Glomerular endothelial cell (primary cell): ENCODE measurements at regions not wholly inside any gene's neighbourhood (a gene's known extent, or its start where the extent isn't known, plus 50 kb on each side); places are given as distances from the start of the nearest gene placed in this dataset.

ENCODE experiments used
- DNase-seq: peaks from one replicate; pipeline ENCODE4 v3.0.0-alpha.2; 2011; ENCODE audit warnings: low read depth, low spot score; ENCODE audit errors: extremely low read depth

DNA sequence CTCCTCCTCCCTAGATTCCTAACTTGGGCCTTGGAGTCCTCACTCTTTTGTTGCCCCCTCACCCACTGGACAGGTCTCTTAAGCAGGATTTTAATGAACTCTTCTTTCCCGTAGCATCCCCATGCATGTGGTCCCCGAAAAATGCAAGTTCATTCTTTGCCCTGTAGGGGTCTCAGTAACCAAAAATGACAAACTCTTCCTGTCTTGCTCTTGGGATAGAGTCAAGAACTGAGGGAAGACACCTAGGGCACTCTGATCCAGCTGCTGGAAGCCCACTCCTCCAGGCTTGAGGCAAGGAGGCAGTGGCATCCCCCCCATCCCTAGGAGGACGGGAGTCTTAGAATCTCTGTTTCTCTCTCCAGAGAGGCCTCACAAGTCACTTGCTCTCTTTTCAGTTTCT lies 987.0 kb downstream of the DIAPH3 start:
- DNase-seq: no peak

DNA sequence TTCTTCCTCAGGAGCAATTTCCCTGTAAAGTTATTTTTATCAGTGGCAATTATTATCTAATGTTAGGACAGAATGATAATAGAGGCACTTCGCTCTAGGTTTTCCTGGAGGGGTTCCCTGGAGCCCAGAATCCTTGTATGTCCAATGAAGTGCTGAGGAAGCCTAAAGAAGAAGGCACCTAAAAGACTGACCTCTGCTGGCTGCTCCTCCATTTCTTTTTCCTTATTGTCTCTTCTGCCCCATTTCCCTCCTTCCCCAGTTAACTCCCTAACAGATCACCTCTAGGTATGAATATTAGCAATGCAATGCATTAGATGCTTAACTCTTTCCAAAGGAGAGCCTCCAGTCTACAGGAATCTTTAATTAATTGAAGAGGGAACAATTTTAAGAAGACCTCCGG lies 985.4 kb downstream of the DIAPH3 start:
- DNase-seq: no peak

DNA sequence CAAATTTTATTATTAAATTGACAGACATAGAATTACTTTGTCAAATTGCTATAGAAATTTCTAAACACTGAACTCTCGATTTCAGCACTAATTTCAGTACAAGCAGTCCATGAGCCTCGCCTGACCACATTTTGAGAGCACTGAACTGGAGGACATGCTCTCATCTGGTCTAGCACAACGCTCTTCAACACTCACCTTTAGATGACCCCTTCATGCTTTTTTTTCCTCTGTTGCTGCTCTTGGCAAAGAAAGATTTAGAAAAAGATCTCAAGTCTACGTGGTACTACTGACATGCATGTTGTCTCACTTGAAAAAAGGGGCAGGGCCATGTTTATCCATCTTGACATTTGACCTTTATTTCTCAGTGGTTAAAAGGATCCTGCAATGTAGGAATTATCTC lies 981.5 kb downstream of the DIAPH3 start:
- no peak for DNase-seq

DNA sequence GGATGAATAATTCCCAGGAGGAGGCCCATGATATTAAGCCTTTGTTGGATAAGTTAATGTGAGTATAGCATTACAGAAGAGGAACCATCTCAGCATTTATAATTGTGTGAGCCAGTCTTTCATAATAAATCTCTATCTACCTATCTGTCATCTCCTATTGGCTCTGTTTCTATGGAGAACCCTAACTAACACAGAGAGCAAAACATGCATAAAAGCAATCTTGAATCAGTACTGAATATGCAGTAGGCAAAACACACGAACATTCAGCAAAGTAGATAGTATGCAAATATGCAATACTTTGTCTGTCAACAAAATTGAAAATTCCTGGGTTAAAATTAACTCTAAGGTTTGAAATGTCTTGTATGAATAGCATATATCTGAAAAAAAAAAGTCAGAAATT lies 966.3 kb downstream of the DIAPH3 start:
- DNase-seq: no peak

DNA sequence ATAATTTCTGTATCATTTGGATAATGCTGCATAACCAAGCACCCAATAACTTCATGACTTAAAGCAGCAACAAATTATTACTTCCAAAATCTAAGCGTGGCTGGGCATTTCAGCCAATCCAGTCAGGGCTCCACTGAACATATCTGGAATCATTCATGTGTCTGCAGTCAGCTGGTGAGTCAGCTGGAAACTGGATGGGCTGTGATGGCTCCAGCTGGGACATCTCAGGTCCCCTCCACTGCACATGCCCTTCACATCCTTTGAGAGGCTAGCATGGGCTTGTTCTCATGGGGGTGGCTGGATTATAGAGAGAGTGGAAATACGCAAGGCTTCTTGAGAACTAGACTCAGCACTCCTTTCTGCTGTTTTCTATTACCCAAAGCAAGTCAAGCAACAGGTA lies 961.9 kb downstream of the DIAPH3 start:
- DNase-seq: no peak

DNA sequence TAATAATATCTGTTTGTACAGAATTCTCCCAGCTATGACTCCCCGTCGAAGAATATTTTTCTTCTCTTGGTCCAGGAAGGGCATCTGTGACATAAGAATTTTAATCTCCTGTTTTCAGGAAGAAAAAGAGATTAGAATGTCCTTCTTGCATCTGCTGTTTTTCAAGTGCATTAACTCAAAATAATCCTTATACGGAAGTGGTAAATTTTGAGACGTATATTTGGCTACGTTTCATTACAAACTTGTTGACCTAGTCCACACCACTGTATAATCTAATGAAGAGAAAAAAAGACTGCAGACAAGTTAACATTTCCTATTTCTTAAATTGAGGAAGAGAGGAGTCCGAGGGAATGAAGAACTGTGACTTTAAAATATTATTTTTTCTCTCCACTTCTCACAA lies 959.9 kb downstream of the DIAPH3 start:
- DNase-seq: no peak

DNA sequence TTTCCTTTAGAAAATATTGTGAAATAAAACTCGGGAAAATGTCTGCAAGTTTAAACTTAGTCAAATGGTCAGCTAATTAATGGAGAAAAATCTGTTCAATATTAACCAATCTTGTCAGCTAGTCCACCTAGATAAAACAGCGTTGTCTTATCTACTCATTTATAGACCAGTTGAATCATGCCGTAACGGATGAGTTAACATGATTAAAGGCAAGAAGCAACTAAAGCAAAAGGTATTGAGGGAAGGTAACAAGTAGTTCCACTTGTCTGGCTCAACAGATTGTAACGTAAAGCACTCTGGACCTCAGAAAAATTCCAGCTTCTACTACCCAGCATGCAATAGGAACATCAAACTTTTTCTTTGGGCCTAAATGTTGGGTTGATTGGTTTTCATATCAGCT lies 958.2 kb downstream of the DIAPH3 start:
- no peak for DNase-seq

DNA sequence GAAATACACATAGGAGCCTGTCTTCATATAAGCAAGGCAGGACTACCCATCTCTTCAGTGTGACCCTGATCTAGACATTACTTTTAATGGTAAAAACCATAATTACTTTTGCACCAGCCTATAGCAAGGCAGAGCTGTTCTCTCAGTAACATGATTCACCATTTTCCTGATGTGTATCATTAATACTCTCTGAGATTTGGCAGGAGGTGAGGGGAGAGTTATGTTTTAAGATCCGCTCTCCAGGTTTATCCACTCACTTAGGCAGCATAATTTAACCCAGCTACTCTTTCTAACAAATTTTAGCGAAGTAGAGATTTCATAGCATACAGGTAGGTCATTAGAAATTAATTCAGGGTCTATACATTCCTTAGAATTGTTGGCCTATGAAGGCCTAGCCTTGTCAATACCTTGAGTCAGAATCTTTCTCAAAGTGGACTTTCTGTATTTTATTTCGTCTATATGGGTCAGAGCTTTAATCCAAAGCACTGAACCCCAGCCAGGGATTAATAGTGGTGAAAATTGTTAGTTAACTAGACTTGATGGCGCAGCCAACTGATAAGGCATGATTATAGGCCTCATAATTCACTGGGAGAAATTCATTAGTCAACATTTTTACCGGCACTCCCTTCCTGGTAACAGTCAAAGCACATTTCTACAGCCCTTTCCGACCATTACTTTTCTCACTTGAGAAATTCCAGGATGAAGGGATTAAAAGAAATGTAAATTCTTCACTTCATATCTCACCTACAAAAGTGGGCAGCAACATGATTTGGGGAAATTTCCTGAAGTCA lies 955.1 kb downstream of the DIAPH3 start:
- no peak for DNase-seq

DNA sequence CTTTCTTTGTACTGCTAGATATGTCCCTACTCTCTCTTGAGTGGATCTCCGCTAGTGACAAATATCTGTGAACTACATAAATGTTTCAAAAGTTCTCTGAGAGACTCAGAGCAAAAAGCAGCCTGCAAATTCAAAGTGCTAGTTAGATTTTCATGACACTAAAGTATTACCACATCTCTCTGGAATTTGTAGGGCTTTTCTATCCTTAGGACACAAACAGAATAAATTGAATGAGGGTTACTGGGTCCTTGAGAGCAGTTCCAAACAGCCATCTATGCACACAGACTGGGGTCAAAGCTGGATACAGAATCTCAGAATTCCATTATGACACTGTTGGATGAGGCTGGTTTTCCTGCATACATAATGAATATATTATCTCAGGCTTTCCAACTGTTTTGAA lies 953.2 kb downstream of the DIAPH3 start:
- no peak for DNase-seq

DNA sequence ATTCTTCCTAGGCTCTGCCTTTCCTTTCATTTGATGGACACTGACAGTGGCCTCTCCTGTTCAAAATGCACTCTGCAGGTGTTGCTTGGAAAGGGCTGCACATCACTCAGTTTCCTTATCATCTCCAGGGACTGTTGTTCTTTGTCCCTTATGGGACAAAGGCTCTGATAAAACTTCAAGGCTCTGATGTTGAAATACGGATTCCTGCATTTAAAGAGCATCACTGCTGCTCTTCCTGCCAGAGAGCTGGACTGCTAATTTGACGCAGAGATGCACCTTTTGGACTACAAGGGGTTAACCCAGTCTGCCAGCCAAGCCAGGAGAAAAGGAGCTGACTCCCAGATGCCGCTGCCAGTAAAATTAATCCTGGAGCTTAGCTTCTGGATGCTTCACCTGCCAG lies 952.1 kb downstream of the DIAPH3 start:
- DNase-seq: no peak

DNA sequence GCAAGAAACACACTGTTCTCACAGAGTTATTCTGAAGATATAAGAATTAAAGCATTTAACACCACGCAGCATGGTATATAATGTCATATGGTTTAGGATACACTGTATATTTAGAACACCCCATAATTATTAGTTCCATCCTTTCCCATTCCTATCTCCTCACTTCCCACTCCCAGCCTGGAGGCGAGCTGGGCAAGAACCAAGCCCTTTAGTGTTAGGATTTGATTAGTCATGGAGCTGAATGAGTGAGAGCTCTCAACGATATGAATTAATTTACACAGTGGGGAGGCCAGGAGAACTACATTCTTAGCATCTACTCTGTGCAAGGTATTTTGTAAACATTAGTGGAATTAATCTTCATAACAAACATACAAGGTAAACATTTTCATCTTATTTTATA lies 934.3 kb downstream of the DIAPH3 start:
- DNase-seq: no peak

DNA sequence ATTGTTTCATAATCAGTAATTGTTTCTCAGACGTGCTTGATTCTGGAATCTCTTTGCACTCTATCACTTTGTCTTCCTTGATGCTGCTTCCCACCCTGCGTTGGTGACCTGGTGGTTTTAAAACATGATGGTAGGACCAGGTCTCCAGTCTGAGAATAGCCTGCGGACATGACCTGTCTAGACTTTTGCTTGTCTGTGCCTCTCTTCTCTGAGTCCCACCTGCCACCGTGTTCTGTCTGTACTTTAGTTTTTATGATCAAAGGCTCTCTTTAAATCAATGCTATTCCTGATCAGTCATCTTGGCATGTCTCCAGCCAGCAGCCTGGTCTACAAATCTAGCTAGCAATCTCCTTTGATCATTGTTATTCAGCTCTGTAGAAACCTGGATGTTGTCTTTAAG lies 933.9 kb downstream of the DIAPH3 start:
- DNase-seq: no peak

DNA sequence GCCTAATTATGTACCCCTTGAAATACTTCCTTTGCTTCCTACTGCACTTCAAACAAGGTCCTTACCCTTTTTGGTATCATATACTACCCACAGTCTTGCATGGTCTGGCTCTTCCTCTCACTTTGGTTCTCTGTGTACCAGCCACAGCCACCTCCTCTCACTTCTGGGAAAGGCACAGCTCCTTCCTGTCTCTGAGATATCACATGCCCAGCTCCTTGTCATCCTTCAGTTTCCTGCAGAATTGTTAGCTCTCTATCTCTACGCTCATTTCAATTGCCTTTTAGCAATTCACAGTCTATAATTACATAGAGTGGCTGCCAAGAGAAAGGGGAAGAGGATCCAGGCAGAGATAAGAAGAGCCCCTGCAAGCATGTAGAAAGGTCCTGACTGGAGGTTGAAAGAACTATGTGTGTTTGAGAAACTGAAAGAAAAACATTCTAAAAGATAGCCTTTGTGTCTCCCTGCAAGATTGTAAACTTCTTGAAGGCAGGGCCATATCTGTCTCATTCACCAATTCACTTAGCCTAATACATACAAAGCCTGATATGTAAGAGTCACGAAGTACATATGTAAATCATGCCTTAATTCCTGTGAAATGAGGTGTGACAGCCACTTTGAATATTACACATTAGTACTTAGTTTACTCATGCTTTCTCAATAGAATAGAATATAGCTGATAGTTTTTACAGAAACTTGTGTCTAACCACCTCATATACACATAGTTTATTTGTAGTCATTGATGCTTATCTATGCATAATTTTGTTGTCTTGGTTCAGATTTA lies 933.1 kb downstream of the DIAPH3 start:
- DNase-seq: no peak

DNA sequence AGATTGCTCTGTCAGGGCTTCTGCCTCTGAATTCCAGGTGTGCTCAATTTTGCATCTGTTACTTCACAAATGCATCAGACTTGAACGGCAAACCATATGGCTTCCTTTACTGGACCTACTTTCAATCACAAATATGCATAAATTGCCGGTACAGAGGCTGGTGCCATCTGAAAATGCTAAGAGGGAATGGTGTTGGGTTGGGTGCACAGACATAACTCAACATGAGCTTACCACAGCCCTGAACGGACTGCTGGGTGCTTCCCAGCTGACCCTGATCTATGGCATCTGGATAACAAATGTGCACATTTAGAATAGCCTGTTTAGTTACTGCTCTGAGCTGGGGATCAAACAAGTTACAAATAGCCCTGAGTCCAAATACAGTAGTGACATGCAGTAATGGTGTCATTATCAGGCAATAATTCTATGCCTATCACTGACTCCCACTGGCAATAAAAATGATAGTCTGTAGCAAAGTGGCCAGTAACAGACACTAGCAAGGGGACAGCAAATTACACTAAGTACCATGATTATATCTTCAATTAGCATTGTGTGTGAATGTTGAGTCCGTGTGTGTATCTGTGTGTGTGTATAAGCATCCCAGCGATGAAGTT lies 927.3 kb downstream of the DIAPH3 start:
- no peak for DNase-seq

DNA sequence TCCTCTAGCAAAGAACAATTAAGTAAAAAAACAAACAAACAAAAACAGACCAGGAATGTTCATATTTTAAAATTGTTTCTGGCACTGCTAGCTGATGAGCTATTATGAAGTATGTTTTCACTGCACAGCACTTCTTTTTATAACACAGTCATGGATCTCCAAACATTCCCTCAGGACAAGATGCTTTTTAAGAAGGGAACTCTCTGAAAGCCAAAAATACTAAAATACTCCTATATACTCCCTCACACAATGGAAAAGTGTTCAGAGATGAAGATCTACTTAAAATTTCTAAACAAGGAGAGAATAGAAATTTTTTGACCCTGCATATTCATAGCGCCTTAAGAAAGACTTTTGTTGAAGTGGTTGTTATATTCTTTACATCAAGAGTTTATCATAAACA lies 926.8 kb downstream of the DIAPH3 start:
- no peak for DNase-seq

DNA sequence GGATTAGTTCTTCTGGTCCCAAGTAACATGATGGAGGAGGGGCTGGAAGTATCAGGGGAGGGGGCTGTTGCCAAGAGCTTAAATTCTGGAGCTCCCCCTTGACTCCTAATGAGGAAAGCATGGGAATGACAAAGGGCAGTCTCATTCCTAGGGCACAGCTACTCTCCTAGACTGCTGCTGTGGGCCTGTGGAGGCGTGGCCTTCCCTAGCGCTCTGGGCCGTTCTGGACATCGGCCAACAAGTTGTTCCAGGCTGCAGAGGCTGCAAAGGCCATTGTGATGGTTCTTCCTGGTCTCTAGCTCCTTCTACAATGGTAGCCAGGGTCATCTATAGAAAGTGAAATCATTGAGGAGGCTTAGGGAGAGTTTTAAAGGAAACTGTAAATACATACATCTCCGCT lies 916.6 kb downstream of the DIAPH3 start:
- DNase-seq: no peak

DNA sequence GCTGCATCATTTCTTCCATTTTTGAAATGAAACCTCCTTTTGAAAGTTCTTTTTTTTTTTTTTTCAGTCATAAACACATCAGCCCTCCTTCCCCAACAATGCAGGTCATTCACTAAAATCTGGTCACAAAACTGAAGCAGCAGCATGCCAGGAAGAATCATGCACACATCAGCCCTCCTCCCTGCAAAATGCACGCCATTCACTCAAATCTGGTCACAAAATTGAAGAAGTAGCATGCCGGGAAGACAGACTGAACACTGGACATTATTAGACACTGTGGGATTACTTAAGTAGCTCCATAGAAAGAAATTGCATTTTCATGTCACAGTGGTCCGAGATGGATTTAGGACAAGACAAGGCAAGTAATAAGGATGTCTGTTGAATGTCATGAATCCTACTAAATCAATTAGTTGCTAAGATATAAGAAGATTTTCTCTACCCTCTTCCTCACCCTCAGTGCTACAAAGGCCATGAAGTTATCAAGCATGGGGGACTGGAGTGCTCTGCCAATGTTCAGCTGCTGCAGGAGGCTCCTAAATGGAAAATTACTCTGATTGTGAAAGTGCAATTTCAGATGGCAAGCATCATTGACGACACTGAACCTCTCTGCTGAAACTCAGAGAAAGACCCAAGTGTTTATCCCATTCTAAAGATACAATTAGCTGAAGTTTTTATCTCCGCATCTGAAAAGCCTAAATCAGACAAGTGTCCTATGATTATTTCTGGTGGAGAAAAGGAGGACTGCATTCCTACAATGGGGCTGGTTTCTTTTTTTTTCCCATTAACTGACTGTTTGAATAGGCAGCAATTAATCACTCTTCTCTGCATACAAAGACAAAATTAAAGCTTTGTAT lies 913.2 kb downstream of the DIAPH3 start:
- no peak for DNase-seq

DNA sequence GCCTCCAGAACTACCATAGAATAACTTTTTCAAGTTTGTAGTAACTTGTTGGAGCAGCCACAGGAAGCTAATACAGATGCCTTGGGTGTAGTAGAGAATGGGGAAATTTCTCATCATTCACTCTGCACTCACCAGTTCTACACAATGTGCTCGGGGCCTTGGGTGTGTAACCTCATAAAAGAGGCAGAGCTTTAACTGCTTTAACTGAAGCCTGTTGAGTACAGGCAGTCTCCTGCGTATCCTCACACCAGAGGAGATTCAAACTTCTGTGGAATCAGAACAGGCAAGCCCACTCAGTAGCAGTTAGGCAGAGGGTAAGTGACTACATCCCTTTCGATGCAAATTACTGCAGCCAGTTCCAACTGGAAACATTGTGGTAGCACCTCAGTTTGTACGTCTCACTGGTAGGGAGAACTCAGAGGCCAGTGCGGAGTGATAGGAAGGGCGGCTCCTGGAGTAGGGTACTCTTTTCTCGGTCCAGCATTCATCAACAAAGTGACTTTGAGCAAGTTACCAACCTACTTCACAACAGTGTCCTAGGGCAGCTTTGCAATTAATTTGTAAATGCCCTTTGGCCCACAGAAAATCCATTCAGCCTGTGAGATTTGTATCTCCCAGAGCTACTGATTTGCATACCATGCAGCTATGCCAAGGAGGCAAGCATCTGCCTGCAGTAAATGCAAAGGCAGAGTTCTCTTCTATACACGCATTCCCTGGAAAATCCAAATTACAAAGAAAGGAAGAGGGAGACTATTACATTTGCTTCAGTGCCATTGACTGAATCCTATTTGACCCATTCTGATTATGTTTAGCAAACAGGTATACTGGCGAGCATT lies 904.3 kb downstream of the DIAPH3 start:
- DNase-seq: no peak

DNA sequence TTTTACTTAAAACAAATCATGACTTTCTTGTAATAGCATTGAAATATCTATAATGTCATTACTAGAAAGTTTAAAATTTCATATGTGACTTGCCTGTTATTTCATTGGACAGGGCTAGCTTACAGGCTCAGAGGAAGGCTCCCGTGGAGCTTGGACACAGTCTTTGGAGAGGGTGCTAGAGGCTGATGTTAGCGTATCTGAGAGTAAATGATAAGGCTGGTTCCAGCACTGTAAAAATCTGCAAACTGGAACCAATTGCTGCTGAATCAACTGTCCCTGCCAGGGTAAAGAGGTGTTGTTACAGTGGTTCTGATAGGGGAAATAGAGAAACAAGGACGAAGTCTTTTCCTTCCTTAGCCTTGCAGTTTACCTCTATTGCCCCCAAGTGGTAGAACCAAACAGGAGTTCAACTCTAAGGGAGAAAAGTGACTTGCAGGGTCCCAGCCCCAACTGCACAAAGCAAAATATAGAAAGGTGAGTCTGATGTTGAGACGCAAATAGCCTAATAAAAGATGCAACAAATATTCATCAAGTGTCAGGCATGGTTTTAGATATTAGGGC lies 901.7 kb downstream of the DIAPH3 start:
- no peak for DNase-seq

DNA sequence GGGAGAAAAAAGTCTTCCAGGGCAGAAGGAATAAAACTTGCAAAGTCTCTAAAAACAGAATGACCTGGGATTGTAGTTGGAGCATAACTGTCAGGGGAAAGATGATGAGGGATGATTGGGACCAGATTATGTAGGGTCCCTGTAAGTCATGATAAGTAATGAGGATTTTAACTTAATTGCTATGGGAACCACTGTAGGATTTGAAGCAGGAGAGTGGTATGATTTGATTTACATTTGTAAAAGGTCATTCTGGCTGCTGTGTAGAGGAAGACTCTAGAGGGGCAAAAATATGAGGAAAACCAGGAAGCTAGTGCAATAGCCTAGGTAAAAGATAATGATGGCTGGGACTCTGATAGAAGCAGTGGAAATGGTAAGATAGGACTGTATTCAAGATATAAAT lies 900.2 kb downstream of the DIAPH3 start:
- no peak for DNase-seq
